Peyer's patch (tissue), 4 donors: ENCODE measurements at regions not wholly inside any gene's neighbourhood (a gene's known extent, or its start where the extent isn't known, plus 50 kb on each side); places are given as distances from the start of the nearest gene placed in this dataset.

Experiments used
- POLR2A ChIP-seq, 2 donors: fragments of 450-650 bp; IDR thresholded peaks; one replicate each; pipeline ENCODE4 v1.5.1; 2017; ENCODE audit warnings: antibody characterized with exemption in 2 of 2, mild to moderate bottlenecking in 2 of 2, moderate library complexity in 2 of 2
- TF ChIP-seq, protein P1 (sequence below), 6 experiments: fragments of 450-650 bp in 4 of 6; fragments of 200-600 bp in 2 of 6; sonication (generic) in 1 of 6; IDR thresholded peaks; one replicate each; pipeline ENCODE4 v1.5.1; 2017 to 2019; ENCODE audit warnings: antibody characterized with exemption in 6 of 6, mild to moderate bottlenecking in 3 of 6, moderate library complexity in 1 of 6

DNA sequence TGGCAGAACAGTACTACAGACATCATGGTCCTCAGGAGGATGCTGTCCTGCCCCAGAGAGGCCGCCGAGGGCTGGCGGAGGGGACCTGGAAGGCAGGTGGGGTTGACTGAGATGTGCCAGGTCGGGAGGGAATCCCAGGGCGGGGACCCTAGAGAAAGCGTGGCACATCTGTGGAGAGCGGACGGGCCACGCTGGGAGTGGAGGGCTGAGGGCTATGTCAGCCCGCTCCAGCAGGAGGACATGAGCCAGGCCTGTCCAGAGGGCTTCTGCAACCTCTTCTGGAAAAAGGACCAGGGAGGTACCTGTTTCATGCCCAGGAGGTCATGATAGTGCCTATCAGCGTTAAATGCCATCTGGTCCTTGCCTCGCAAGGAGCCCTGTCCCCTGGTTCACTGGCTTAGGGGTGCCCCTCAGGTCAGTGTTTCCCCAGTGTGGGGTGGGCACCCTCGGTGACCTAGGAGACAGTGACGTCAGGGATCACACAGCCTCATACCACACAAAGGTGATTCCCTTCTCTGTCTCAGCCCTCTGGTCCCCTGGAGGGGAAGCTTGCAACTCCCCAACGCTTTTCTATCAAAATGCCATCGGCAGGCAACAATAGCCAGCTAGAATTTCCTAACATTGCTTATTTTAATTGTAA, 103.6 kb upstream of the IER5L start:
- TF ChIP-seq, protein P1, sequence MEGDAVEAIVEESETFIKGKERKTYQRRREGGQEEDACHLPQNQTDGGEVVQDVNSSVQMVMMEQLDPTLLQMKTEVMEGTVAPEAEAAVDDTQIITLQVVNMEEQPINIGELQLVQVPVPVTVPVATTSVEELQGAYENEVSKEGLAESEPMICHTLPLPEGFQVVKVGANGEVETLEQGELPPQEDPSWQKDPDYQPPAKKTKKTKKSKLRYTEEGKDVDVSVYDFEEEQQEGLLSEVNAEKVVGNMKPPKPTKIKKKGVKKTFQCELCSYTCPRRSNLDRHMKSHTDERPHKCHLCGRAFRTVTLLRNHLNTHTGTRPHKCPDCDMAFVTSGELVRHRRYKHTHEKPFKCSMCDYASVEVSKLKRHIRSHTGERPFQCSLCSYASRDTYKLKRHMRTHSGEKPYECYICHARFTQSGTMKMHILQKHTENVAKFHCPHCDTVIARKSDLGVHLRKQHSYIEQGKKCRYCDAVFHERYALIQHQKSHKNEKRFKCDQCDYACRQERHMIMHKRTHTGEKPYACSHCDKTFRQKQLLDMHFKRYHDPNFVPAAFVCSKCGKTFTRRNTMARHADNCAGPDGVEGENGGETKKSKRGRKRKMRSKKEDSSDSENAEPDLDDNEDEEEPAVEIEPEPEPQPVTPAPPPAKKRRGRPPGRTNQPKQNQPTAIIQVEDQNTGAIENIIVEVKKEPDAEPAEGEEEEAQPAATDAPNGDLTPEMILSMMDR (IDR thresholded peaks at IDR 0.05), result no peak
- TF ChIP-seq POLR2A (IDR thresholded peaks at IDR 0.05), result no peak
